ENCODE measurements at regions not wholly inside any gene's neighbourhood (a gene's known extent, or its start where the extent isn't known, plus 50 kb on each side); places are given as distances from the start of the nearest gene placed in this dataset.

DNA sequence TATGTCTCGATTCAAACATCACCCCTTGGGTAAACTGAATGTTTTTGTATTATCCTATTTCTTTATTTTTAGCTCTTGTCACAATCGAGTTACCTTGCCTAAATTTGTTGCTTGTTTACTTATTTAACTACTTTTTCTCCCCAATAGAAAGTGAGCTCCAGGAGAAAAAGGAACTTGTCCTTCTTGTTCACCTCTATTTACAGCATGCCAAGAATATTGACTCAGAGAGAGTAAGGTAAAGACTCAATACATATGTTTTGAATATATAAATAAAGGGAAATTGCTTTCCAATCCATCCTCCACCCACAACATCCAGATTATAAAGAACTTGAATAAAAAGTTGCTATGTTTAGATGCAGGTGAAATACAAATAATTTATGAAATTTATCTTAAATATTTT lies 107.3 kb upstream of the PDC start:
- TF ChIP-seq EP300 (IDR thresholded peaks at IDR 0.05) = no peak
- TF ChIP-seq, protein P1, sequence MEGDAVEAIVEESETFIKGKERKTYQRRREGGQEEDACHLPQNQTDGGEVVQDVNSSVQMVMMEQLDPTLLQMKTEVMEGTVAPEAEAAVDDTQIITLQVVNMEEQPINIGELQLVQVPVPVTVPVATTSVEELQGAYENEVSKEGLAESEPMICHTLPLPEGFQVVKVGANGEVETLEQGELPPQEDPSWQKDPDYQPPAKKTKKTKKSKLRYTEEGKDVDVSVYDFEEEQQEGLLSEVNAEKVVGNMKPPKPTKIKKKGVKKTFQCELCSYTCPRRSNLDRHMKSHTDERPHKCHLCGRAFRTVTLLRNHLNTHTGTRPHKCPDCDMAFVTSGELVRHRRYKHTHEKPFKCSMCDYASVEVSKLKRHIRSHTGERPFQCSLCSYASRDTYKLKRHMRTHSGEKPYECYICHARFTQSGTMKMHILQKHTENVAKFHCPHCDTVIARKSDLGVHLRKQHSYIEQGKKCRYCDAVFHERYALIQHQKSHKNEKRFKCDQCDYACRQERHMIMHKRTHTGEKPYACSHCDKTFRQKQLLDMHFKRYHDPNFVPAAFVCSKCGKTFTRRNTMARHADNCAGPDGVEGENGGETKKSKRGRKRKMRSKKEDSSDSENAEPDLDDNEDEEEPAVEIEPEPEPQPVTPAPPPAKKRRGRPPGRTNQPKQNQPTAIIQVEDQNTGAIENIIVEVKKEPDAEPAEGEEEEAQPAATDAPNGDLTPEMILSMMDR (IDR thresholded peaks at IDR 0.05) = no peak

Data from upper lobe of left lung (tissue), 4 donors.